ENCODE measurements at regions not wholly inside any gene's neighbourhood (a gene's known extent, or its start where the extent isn't known, plus 50 kb on each side); places are given as distances from the start of the nearest gene placed in this dataset.

DNA sequence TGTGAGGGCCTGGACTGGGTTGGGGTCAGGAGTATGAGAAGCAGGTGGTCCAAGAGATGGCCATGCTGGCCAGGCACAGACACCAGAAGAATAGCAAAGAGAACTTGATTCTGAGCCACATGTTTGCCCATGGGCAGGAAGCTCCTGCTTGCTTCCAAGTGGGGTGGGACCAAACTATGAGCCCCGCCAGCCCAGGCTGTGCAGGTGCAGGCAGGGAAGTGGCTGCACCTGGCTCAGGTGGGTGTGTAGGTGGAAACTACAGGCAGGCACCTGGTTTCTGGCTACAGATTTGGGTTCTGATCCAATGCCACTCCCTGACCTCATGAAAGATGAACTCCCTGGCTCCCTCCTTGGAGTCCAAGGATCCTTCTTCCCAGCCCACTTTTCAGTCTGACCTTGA is 207.9 kb upstream of the KLF3 start:
- H3K27ac ChIP-seq, result no peak overlapping the region
- H3K4me2 ChIP-seq (ENCODE audit: low read length), result no peak overlapping the region

DNA sequence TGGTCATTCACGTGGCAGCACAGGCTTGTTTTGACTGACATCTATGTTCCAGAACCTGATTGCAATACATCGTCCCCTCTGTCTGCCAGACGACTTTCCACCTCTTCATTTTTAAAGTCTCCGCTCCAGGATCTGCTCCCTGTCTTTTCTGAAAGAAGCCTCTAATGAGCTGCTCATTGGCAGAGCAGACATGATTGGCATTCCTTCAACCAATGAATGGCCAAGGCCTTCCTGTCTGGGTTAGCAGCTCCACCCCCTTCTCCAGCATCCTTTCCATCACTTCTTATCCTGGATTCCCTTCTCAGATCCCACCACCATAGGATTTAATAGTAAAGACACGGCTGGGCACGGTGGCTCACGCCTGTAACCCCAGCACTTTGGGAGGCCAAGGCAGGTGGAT is 202.7 kb upstream of the KLF3 start:
- no peak overlapping the region for H2AFZ ChIP-seq
- H3K4me1 ChIP-seq, result peaks cover 5% of the 10 kb centered on the region
- H3K79me2 ChIP-seq, result no peaks in the 10 kb centered on the region
- no peak overlapping the region for H3K27ac ChIP-seq
- H3K9me3 ChIP-seq (ENCODE audit: control insufficient read depth, low read length), result no peaks in the 10 kb centered on the region
- no peaks in the 10 kb centered on the region for H3K36me3 ChIP-seq (ENCODE audit: control insufficient read depth, insufficient read depth, low read length)
- no peak overlapping the region for H3K9ac ChIP-seq
- H3K4me3 ChIP-seq (ENCODE audit: low read depth, low read length), result no peak overlapping the region
- no peak overlapping the region for H3K4me2 ChIP-seq (ENCODE audit: low read length)
- no peaks in the 10 kb centered on the region for H3K27me3 ChIP-seq (ENCODE audit: control insufficient read depth, insufficient read depth, low read length)
- TF ChIP-seq, protein P1, sequence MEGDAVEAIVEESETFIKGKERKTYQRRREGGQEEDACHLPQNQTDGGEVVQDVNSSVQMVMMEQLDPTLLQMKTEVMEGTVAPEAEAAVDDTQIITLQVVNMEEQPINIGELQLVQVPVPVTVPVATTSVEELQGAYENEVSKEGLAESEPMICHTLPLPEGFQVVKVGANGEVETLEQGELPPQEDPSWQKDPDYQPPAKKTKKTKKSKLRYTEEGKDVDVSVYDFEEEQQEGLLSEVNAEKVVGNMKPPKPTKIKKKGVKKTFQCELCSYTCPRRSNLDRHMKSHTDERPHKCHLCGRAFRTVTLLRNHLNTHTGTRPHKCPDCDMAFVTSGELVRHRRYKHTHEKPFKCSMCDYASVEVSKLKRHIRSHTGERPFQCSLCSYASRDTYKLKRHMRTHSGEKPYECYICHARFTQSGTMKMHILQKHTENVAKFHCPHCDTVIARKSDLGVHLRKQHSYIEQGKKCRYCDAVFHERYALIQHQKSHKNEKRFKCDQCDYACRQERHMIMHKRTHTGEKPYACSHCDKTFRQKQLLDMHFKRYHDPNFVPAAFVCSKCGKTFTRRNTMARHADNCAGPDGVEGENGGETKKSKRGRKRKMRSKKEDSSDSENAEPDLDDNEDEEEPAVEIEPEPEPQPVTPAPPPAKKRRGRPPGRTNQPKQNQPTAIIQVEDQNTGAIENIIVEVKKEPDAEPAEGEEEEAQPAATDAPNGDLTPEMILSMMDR (IDR thresholded peaks at IDR 0.05), result no peak

More for the DNA sequence above, 207.9 kb upstream of the KLF3 start:
- Histone ChIP-seq H3K4me3 (ENCODE audit: low read depth, low read length) (no peak overlapping the region), H3K4me1 (peaks cover 5% of the 10 kb centered on the region), H3K9ac (no peak overlapping the region), H3K36me3 (ENCODE audit: control insufficient read depth, insufficient read depth, low read length) (no peaks in the 10 kb centered on the region), H3K27me3 (ENCODE audit: control insufficient read depth, insufficient read depth, low read length) (no peaks in the 10 kb centered on the region), H3K79me2 (no peaks in the 10 kb centered on the region), H2AFZ (no peak overlapping the region), H3K9me3 (ENCODE audit: control insufficient read depth, low read length) (no peaks in the 10 kb centered on the region)
- TF ChIP-seq, protein P1 (IDR thresholded peaks at IDR 0.05), result no peak

DNA sequence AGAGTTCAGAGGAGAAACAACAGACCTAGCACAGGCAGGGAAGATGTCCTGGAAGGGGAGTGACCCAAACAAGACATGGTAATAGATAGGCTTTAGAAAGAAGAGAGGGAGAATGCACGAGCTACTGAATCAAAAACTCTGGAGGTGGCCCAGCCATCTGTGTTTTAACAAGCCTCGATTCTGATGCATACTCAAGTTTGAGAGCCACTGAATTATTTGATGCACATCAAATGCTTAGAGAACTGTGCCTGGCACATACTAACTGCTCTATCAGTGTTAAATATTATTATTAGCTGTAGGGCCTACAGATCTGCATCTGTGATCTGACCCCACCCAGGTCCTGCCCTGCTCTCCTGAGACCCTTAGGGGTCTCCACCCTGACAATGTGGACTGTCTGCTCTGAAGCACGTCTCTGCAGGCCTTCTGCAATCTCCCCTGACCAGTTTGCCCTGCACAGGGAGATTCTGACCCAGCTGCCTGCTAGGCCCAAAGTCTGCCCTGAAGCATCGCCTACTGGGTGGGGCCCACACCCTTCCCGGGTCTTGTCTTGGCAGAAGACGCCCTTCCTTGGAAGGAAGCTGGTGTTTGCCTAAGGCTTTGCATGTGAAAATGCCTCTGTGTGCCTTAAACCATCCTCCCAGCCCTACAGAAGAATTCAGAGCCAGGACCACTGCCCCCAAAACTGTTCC is 201.5 kb upstream of the KLF3 start:
- H3K9me3 ChIP-seq (ENCODE audit: control insufficient read depth, low read length), result no peaks in the 10 kb centered on the region
- no peaks in the 10 kb centered on the region for H3K36me3 ChIP-seq (ENCODE audit: control insufficient read depth, insufficient read depth, low read length)
- no peak overlapping the region for H3K4me2 ChIP-seq (ENCODE audit: low read length)
- peaks cover 5% of the 10 kb centered on the region for H3K4me1 ChIP-seq
- TF ChIP-seq, protein P1 (IDR thresholded peaks at IDR 0.05), result no peak
- H3K27me3 ChIP-seq (ENCODE audit: control insufficient read depth, insufficient read depth, low read length), result no peaks in the 10 kb centered on the region
- no peak overlapping the region for H3K27ac ChIP-seq
- no peak overlapping the region for H3K4me3 ChIP-seq (ENCODE audit: low read depth, low read length)
- H3K79me2 ChIP-seq, result no peaks in the 10 kb centered on the region
- H3K9ac ChIP-seq, result no peak overlapping the region
- no peak overlapping the region for H2AFZ ChIP-seq

DNA sequence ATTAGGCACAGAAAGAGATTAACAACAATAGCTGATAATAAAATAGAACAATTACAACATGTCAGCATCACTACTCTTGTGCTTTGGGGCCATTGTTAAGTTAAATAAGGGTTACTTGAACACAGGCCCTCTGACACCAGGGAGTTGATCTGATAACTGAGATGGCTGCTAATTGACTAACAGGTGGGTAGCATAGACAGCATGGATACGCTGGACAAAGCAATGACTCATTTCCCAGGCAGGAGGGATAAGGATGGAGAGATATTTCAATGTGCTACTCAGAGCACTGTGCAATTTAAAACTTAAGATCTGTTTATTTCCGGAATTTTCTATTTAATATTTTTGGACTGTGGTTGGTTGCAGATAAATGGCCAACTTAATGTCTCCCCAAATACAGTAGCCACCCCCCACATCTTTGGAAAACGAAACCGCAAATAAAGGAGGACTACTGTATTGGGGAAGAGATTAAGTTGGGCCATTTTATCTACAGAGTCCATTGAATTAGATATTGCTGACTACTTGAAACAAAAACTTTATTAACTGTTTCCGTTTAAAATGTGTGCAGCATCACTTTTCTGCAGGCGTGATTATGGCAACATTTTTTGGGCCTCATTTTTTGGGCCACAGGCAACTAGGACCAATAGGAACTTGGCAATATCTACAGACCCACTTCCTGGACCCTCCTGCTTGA is 200.6 kb upstream of the KLF3 start:
- Histone ChIP-seq H3K4me2 (ENCODE audit: low read length) (no peak overlapping the region), H3K36me3 (ENCODE audit: control insufficient read depth, insufficient read depth, low read length) (no peaks in the 10 kb centered on the region), H3K9me3 (ENCODE audit: control insufficient read depth, low read length) (no peaks in the 10 kb centered on the region), H3K27ac (no peak overlapping the region), H3K9ac (no peak overlapping the region), H3K4me3 (ENCODE audit: low read depth, low read length) (no peak overlapping the region), H3K79me2 (no peaks in the 10 kb centered on the region), H3K27me3 (ENCODE audit: control insufficient read depth, insufficient read depth, low read length) (no peaks in the 10 kb centered on the region), H2AFZ (no peak overlapping the region), H3K4me1 (peaks cover 9% of the 10 kb centered on the region)
- TF ChIP-seq, protein P1 (IDR thresholded peaks at IDR 0.05), result no peak
